NCI-H1092 treated with DMSO at 0.1 percent for 48 hours (cell line): ENCODE measurements at regions not wholly inside any gene's neighbourhood (a gene's known extent, or its start where the extent isn't known, plus 50 kb on each side); places are given as distances from the start of the nearest gene placed in this dataset.
"Not testable (repeated sequence)": the region's sequence is repeated elsewhere in the genome, so short reads cannot be mapped to it uniquely, and the experiment has no call there.

Source experiments
- DNase-seq: peaks from one replicate; lab custom pipeline; 2025; lab: John Stamatoyannopoulos, UW

DNA sequence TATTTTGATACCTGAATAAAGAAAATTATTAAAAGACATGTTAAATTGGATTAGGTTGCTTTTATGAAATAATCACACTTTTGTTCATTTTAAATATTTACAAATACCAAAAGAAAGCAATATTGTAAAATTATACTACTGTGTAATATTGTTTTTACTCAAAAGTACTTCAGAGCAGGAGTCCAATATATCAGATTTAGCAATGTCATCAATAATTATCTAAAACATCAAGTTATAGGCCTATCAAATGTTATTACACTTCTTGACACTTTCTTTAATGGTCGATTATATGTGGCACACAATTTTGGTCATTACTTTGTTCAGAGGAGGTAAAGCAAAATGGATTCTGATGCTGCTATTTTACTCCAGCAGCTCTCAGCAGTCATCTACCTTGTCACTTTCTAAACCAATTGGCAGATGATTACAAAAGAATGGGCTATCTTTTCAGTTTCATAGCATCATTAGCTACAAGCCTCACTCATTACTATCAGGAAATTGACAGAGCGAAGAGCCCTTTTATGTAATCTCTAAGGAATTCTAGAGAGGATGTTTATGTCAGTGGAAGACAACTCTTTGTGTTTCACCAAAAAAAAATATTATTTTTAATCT lies 318.6 kb downstream of the PLOD2 start:
- DNase-seq: no peak

DNA sequence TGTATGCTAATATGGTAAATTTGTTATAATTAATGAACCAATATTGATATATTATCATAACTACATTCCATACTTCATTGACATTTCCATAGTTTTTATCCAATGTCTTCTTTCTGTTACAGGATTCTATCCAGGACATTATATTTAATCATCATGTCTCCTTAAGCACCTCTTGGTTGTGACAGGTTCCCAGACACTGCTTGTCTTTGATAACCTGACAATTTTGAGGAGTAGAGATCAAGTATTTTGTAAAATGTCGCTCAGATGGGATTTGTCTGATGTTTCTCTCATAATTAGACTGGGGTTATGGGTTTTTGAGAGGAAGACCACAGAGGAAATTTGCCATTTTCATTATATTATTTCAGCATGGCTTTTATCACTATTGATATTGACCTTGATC lies 317.4 kb downstream of the PLOD2 start:
- no peak for DNase-seq

DNA sequence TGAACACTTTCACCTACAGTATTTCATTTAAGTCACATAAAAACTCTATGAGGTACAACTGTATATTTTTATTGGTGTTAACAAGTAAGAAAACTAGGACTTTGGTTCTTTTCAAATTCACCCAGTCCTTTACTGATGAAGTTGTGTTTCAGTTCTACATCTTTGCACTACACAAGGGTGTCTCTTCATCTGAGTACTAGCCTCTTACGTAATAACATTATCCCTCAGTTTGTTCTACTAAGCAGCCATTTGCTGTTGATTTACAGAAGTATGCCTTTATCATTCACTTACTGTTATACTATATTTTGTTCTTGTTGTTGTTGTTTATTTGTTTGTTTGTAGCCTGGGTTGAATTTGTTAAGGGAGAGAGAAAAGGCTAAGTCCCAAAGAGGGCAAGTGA lies 311.9 kb downstream of the PLOD2 start:
- no peak for DNase-seq

DNA sequence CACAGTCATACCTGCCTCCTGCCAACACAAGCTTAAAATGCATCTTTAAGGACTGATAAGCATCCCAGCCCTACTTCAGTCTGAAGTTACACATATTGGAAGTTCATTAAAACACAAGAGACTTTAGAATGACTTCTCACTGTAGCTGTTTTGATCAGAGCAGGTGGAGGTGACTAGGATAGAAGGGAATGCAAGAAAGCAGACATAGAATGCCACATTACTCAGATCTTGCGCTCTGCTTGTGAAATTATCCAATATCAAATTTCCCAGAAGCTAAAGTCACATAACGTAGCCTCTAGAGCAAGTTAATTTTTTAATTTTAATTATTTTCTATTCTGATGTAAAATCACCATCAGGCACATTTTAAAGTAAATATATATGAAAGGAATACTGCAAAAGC lies 306.5 kb downstream of the PLOD2 start:
- no peak for DNase-seq

DNA sequence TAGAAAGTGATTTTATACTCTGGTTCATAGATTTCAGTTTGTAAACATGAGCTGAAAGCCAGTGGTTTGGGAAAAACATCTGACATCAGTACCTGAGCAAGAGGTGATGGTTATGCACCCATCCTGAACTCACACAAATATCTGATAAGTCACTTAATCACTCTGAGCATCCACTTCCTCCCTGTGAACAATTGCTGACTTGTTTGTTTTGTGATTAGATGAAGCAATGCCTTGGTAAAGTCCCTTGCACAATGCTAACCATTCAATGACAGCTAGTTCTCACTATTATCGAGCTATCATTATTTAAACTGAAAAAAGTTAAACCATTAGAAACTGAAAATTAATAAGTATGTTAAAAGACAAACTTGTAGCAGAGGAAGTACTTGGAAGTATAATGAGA lies 303.0 kb downstream of the PLOD2 start:
- DNase-seq: no peak

DNA sequence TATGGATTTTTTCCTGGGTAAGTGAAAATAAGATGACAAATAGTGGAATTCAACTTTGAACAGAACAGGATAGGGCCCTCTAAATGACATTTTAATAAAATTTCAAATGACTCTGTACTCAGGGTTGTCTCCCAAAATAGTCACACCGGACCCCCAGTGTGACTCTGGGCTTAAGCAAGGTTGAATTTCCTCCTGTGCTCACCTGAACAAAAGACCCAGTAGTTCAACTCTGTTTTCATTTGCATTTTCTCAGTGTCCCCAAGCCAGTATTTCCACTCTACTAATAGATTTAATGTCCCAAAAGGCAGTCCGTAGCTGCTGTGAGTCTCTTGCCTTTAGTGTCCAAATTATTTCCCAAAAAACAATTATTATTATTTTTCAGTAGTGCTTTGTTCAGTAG lies 296.6 kb downstream of the PLOD2 start:
- DNase-seq: no peak

DNA sequence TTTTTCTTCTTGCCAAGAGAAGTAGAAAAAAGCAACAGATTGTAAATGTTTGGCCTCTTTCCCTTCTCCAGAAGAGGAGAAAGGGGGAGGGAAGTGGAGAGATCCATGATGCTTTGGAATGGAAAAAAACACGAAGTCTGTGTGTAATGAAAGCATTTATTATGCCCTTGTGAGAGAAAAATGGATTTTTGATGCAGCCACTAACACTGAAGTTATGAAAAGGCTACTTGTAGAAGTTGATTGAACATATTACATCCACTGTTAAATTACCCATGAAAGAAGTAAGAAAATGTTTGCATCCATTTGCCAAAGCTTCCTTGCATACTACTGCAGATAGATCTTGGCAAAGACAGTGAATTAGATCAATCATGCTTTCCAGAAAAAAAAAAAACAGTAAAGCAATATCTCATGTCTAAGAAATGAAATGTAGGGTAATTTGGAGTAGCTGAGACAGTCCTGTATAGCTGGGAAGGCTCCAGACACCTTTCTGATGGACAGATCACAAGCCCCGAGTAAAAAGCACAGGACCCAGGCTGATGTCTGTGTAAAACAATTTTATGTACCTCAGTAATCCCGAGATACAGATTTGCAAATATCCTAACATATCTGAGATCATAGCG lies 295.5 kb downstream of the PLOD2 start:
- DNase-seq: no peak

DNA sequence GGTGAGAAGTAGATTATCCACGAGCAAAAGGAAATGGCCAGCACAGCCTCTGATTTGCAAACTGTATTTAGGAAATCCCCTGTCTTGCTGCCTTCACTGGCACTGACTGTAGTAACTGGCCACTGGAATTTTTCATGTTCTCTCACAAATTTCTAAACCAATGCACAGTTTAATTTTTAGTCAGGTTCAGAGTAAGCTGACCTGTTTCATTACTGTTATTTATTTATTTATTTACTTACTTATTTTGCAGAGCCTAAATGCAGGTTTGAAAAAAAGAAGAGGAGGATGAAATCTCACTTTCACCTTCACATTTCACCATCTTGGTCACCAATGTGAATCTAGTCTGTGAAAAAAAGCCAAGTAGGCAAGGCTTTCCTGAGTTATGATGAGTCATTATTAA lies 291.0 kb downstream of the PLOD2 start:
- no peak for DNase-seq

DNA sequence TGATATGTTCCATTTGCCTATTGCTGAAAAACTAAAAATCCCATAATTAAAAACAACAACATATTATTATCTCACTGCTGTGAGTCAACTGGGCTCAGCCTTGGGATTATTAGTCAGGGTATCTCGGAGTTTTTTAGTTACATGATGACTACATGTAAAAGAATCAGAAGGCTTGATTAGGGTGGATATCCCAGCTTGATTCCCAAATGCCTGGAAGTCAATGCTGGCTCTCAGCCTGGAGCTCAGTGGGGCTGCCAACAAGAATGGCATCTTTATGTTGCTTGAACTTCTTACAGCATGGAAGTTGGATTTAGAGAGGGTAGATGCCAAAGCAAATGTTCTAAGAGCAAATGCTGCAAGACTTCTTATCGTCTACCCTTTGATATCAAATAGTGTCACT lies 278.5 kb downstream of the PLOD2 start:
- no peak for DNase-seq

DNA sequence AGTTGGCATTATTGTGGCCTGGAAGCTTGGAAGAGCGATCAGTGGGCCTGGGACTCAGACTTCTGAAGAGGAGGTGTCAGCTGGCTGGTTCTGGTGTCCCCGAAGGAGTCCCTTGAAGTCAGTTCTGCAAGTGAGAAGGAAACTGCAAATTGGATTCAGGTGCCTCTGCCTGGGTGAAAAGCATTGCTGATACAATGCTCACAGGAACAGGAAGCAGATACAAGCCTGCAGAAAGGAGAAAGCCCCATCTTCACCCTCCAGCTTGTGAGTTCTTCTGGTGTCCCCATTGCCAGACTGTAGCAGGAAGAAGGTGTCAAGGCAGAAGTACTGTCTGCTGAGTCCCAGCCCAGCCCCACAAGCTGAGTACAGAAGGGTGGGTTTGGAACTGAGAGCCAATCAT lies 271.3 kb downstream of the PLOD2 start:
- DNase-seq: no peak

DNA sequence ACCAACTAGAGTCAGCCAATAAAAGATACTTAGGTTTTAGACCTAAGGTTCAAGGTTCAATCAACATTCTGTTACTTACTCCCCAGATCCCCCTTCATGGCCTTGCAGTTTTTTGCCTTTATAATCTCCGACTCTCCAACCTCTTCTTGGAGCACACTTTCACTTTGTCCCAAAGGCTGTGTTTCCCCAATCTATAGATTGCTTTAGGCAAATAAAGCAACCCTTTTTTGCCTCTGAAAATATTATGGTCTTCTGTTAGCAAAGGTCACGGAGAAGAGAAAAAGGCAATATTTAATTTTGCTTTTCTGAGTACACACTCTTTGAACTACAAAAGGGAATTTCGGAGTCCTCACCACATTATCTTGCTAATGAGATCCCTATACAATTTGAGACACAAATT lies 268.1 kb downstream of the PLOD2 start:
- DNase-seq: no peak

DNA sequence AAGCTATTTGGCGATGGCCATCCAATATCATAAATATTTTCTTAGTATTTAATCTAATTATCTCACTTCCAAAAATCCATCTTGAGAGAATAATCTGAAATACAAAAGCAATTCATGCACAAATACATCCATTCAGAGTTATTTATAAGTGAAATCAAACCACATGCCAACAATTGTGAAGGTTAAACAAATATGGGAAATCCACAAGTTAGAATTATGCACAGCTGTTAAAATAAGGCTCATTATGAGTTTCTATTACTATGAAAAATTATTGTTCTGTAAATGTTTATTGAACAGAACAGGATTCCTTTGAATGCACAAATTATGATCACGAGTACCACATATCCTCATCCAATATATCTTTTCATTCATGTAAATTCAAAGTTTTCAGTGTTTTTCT lies 267.7 kb downstream of the PLOD2 start:
- DNase-seq: no peak

DNA sequence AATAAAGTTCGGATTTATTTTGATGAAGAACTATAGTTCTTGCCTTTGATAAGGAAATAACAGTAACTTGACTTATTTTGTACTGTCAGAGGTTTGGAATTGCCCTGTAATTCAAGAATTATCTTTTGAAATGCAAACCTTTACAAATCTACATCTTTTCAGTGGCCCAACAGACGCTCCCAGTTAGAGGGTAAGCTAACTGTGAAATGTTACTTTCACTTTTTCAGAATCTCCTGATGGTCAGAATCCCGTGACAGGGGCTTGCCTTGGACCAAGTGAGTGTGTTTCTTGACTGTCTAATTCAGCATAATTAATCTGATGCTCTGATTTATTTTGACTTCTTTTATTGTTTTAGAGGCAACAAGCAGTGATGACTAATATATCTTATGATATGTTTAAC lies 262.5 kb downstream of the PLOD2 start:
- DNase-seq: no peak

DNA sequence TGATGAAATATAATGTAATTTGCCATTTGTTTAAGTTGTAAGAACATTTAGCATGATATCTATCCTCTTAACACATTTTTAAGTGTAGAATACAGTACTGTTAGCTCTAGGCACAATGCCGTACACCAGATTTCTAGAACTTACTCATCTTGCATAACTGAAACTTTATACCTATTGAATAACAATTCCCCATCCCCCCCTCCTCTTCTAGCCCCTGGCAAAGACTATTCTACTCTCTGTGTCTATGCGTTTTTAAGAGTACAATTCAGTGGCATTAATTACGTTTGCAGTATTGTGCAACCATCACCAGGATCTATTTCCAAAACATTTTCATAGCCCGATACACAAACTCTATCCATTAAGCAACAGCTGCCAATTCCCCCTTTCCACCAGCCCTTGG lies 261.7 kb downstream of the PLOD2 start:
- DNase-seq: no peak

DNA sequence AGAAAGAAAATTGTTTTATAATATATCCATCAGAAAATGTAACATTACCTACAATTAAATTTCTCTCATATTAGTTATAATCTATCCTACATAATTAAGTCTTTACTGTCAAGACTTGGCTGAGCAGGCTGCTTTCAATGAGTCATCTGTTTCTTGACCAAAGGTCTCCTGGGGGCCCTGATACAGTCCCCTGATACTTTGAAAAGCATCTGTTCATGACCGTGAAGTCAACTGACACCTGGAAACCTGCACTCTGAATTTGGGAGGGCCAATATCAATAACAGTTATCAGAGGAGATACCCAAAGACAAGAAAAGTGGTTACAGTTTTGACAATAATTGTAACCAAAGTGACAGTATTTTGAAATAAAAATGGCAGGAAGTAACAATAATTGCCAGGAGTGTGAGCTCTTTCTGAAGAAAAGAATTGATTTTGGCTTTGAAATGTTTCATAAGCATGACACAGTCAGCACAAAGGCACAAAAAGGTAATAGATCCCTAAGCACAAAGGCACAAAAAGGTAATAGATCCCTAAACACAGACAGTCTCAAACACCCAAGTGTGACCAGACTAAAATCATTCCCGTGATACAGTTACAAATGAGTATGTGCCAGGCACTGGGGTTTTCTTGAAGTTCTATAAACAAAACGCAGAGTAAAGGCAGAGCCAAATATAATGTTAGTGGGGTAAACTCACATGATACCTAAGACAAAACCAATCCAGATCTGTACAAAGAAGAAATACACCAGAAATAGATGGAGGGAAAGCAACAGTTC lies 260.7 kb downstream of the PLOD2 start:
- no peak for DNase-seq

DNA sequence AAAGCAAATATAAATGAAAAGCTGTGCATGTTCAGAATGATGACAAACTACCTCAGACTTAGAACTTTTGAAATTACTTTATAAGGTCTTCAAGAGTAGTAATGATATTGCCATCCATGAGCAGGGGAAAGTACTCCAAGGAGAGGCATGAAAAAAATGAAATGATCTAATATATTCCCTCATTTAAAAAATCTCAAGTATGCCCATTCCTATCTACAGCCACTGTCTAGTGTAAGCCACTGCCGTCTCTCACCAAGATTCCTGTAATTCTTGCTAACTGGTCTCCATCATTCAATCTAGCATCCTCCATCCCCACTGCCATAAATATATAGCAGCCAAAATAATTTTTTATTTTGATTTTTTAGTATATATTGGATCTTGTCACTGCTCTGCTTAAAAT lies 258.8 kb downstream of the PLOD2 start:
- DNase-seq: no peak

DNA sequence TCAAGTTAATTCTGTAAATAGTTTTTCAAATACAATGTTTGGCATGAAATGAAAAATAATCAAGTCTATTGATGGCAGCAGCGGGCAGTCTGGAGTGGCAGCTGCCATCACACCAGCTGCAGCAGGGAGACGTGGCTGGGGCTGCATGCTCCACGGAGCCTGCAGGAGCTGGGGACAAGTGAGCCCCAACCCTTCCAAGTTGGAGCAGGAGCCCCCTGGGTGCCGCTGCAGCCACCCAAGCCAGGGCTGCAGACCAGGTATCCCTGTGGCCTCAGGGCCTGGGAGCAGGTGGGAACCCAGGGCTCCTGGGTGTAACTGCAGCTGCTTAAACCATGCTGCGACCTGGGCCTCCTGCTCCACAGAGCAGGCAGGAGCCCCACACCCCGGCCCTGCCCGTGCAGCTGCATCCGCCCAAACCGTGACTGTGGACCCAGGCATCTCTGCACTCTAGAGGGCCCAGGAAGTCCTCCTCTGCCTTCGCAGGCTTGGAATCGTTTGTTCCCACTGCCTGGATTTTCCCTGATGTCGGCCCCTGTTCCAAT lies 257.4 kb downstream of the PLOD2 start:
- no peak for DNase-seq

DNA sequence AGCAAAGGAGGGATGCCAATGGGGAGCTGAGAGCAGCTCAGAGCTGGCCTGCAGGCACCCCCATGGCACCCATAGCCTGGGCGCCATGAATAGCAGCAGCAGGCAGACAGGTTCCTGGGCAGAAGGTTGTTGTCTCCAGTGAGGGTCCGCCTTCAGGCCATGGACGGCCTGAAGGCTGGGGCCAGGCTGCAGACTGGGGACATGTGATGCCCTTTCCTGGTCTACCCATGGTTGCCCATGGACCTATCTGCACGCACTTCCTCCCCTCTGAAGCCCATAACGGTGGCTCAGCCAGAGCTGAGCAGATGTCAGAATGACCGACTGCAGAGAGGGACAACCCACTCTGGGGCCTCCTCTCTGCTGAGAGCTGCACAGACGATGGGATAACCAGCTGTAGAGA lies 256.8 kb downstream of the PLOD2 start:
- no peak for DNase-seq

DNA sequence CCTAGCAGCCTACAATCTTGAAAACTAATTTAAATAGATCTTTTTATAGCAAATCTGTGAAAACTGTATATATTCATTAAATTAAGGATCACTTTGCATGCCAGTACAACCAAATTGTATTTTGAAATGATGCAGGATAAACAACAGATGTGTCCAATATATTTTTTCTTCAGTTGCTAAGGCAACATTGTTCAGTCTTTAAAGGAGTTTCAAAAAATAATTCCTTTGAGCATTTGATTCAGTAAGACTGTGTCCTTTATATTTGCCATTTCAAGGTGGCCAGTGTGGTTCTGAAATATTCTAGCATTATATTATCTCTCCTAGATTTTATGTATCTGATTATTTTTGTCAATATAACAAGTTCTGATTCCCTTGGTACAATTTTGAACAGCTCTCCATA lies 254.7 kb downstream of the PLOD2 start:
- no peak for DNase-seq

DNA sequence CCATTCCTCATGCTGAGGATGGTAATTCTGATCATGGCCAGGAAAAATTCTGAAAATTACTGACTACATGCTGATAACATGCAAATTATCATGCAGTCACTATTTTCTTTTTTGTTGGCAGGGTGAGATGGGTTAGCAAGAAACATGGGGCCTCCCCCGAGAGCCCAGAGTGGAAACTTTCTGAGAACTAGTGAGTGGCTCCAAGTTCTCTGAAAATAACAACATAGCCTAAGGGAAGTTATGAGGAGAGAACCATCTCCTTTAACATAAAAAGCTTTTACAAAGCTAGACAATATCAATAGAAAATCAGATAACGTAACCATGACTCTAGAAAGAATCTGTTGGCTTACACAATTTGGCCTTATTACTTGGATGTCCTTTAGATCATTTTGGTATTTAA lies 254.2 kb downstream of the PLOD2 start:
- DNase-seq: no peak

DNA sequence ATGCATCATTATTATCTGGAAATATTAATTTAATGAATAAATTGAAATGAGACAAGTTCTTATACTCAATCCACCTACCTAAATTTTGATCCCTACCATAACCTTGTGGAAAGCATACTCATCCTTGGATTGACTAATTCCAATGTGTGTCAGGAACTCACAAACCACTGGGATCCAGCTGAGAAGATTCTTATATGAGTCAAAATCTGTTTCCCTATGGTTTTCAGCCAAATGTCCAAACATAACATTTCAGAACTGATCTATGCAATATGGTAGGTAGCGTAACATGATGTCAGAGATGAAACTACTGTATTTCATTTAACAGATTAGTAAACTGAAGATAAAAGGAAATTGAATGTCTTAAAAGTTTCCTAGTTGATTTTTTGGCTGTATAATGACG lies 250.0 kb downstream of the PLOD2 start:
- no peak for DNase-seq

DNA sequence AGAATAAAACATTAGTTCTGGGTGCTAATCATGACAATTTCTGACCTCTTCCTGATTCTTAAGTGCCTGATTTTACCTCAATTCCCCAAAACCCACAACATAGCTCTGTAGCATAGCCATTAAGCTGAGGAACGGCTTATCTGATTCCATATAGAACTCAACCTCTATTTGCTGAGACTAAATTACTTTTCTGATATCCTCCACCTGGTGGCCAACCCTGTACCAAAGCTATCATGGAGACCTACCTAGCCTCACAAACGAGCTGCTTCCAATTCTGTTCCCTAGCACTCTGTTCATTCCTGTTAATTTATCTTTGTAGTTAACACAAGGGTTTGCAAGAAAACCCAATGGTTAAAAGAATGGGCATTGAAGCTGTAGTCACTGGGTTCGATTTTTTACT lies 245.2 kb downstream of the PLOD2 start:
- DNase-seq: no peak

DNA sequence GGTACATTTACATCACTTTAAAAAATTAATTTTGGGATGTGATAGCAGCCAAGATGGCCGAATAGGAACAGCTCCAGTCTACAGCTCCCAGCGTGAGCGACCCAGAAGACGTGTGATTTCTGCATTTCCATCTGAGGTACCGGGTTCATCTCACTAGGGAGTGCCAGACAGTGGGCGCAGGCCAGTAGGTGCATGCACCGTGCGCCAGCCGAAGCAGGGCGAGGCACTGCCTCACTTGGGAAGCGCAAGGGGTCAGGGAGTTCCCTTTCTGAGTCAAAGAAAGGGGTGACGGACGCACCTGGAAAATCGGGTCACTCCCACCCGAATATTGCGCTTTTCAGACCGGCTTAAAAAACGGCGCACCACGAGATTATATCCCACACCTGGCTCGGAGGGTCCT lies 233.2 kb downstream of the PLOD2 start:
- DNase-seq: not testable (repeated sequence)
